Activated T-cell treated with anti-CD3 and anti-CD28 coated beads, Interleukin-2, amount 50 U/mL, for 4 hours (primary cell): ENCODE measurements at regions not wholly inside any gene's neighbourhood (a gene's known extent, or its start where the extent isn't known, plus 50 kb on each side); places are given as distances from the start of the nearest gene placed in this dataset.
"Not testable (repeated sequence)": the region's sequence is repeated elsewhere in the genome, so short reads cannot be mapped to it uniquely, and the experiment has no call there.

Source experiments
- ATAC-seq, 2 donors: fragments of 200-7000 bp; cut with Tn5 transposase; one replicate each; pipeline ENCODE4 v1.10.0; 2021
- DNase-seq: peaks from one replicate; pipeline ENCODE4 v3.0.0-alpha.2; 2020
- H3K27me3 Mint-ChIP-seq: one replicate; pipeline ENCODE4 v1.8.0; 2021; ENCODE audit warnings: low read depth, mixed read lengths
- H3K36me3 Mint-ChIP-seq: one replicate; pipeline ENCODE4 v1.8.0; 2022; ENCODE audit warnings: mixed read lengths; ENCODE audit not compliant: insufficient read depth
- H3K4me1 Mint-ChIP-seq: one replicate; pipeline ENCODE4 v1.8.0; 2021; ENCODE audit warnings: low read depth, mixed read lengths
- H3K4me3 Mint-ChIP-seq: one replicate; pipeline ENCODE4 v1.8.0; 2021; ENCODE audit warnings: mild to moderate bottlenecking, moderate library complexity, mixed read lengths
- H3K9me3 Mint-ChIP-seq: one replicate; pipeline ENCODE4 v1.8.0; 2021; ENCODE audit warnings: mixed read lengths

- Mint-ChIP-seq H3K4me3 (no peak overlapping the region), H3K9me3 (no peaks in the 10 kb centered on the region), H3K27me3 (peaks cover 12% of the 10 kb centered on the region), H3K4me1 (peaks cover 2% of the 10 kb centered on the region), H3K36me3 (no peaks in the 10 kb centered on the region)
- ATAC-seq (no peak), DNase-seq (no peak)
These were observed 86.7 kb upstream of the XYLT1 start for GRCh38 chr16:17557480-17557879.

- no peaks in the 10 kb centered on the region for H3K36me3 Mint-ChIP-seq
- DNase-seq (no peak), ATAC-seq (no peak)
- no peaks in the 10 kb centered on the region for H3K9me3 Mint-ChIP-seq
- peaks cover 12% of the 10 kb centered on the region for H3K27me3 Mint-ChIP-seq
- H3K4me1 Mint-ChIP-seq = peaks cover 2% of the 10 kb centered on the region
- no peak overlapping the region for H3K4me3 Mint-ChIP-seq
These were observed 85.7 kb upstream of the XYLT1 start for GRCh38 chr16:17556276-17557052.

GRCh38 chr16:17555176-17555575 lies 84.4 kb upstream of the XYLT1 start:
- Mint-ChIP-seq H3K9me3 (no peaks in the 10 kb centered on the region), H3K36me3 (no peaks in the 10 kb centered on the region), H3K4me3 (no peak overlapping the region), H3K4me1 (peaks cover 2% of the 10 kb centered on the region), H3K27me3 (peaks cover 11% of the 10 kb centered on the region)
- ATAC-seq = no peak
- no peak for DNase-seq

- Mint-ChIP-seq H3K27me3 (peaks cover 11% of the 10 kb centered on the region), H3K36me3 (no peaks in the 10 kb centered on the region), H3K4me1 (peaks cover 2% of the 10 kb centered on the region), H3K9me3 (no peaks in the 10 kb centered on the region), H3K4me3 (no peak overlapping the region)
- no peak for ATAC-seq
- DNase-seq = no peak
These were observed 81.6 kb upstream of the XYLT1 start for GRCh38 chr16:17552351-17552750.

- DNase-seq, H3K36me3 Mint-ChIP-seq, ATAC-seq, H3K9me3 Mint-ChIP-seq, H3K4me1 Mint-ChIP-seq, H3K4me3 Mint-ChIP-seq, H3K27me3 Mint-ChIP-seq: not testable (repeated sequence)
These were observed 80.9 kb upstream of the XYLT1 start for GRCh38 chr16:17551682-17552081.

GRCh38 chr16:17548825-17549224 lies 78.1 kb upstream of the XYLT1 start:
- DNase-seq (no peak), ATAC-seq (no peak)
- Mint-ChIP-seq H3K4me3 (no peak overlapping the region), H3K4me1 (no peaks in the 10 kb centered on the region), H3K36me3 (no peaks in the 10 kb centered on the region), H3K9me3 (no peaks in the 10 kb centered on the region), H3K27me3 (no peaks in the 10 kb centered on the region)

- ATAC-seq (no peak), DNase-seq (no peak)
- Mint-ChIP-seq H3K36me3 (no peaks in the 10 kb centered on the region), H3K4me3 (no peak overlapping the region), H3K27me3 (peaks cover under 1% of the 10 kb centered on the region), H3K4me1 (no peaks in the 10 kb centered on the region), H3K9me3 (no peaks in the 10 kb centered on the region)
These were observed 74.0 kb upstream of the XYLT1 start for GRCh38 chr16:17544785-17545184.

GRCh38 chr16:17544304-17544703 lies 73.5 kb upstream of the XYLT1 start:
- no peak overlapping the region for H3K4me3 Mint-ChIP-seq
- H3K4me1 Mint-ChIP-seq = no peaks in the 10 kb centered on the region
- H3K27me3 Mint-ChIP-seq = peaks cover 3% of the 10 kb centered on the region
- no peak for ATAC-seq
- H3K9me3 Mint-ChIP-seq = no peaks in the 10 kb centered on the region
- DNase-seq = no peak
- H3K36me3 Mint-ChIP-seq = no peaks in the 10 kb centered on the region

GRCh38 chr16:17543073-17543472 lies 72.3 kb upstream of the XYLT1 start:
- no peaks in the 10 kb centered on the region for H3K4me1 Mint-ChIP-seq
- no peak overlapping the region for H3K4me3 Mint-ChIP-seq
- no peak for DNase-seq
- no peaks in the 10 kb centered on the region for H3K36me3 Mint-ChIP-seq
- ATAC-seq = no peak
- H3K9me3 Mint-ChIP-seq = no peaks in the 10 kb centered on the region
- peaks cover 9% of the 10 kb centered on the region for H3K27me3 Mint-ChIP-seq

- Mint-ChIP-seq H3K27me3 (peaks cover 15% of the 10 kb centered on the region), H3K36me3 (no peaks in the 10 kb centered on the region), H3K9me3 (no peaks in the 10 kb centered on the region), H3K4me1 (no peaks in the 10 kb centered on the region), H3K4me3 (no peak overlapping the region)
- DNase-seq (no peak), ATAC-seq (no peak)
These were observed 70.6 kb upstream of the XYLT1 start for GRCh38 chr16:17541324-17541723.

GRCh38 chr16:17538927-17539326 lies 68.2 kb upstream of the XYLT1 start:
- no peak for DNase-seq
- Mint-ChIP-seq H3K27me3 (peaks cover 19% of the 10 kb centered on the region), H3K9me3 (no peaks in the 10 kb centered on the region)

GRCh38 chr16:17532338-17532995 lies 61.7 kb upstream of the XYLT1 start:
- H3K27me3 Mint-ChIP-seq = peaks cover 6% of the 10 kb centered on the region
- peaks cover 16% of the 10 kb centered on the region for H3K4me1 Mint-ChIP-seq
- H3K36me3 Mint-ChIP-seq = no peaks in the 10 kb centered on the region
- no peak overlapping the region for H3K4me3 Mint-ChIP-seq
- no peak for DNase-seq
- H3K9me3 Mint-ChIP-seq = no peaks in the 10 kb centered on the region
- no peak for ATAC-seq

More at GRCh38 chr16:17538927-17539326, 68.2 kb upstream of the XYLT1 start:
- Mint-ChIP-seq H3K4me1 (no peaks in the 10 kb centered on the region), H3K36me3 (no peaks in the 10 kb centered on the region), H3K4me3 (no peak overlapping the region)
- ATAC-seq = no peak

GRCh38 chr16:17529982-17530760 lies 59.4 kb upstream of the XYLT1 start:
- peak overlapping the region; percentile 71 for H3K4me3 Mint-ChIP-seq
- no peaks in the 10 kb centered on the region for H3K36me3 Mint-ChIP-seq
- no peaks in the 10 kb centered on the region for H3K9me3 Mint-ChIP-seq
- no peak for DNase-seq
- ATAC-seq = peak; percentile 66 to 82
- H3K27me3 Mint-ChIP-seq = no peaks in the 10 kb centered on the region
- H3K4me1 Mint-ChIP-seq = peaks cover 19% of the 10 kb centered on the region

GRCh38 chr16:17526956-17527937 lies 56.5 kb upstream of the XYLT1 start:
- ATAC-seq (no peak), DNase-seq (no peak)
- Mint-ChIP-seq H3K36me3 (no peaks in the 10 kb centered on the region), H3K4me3 (no peak overlapping the region), H3K9me3 (no peaks in the 10 kb centered on the region), H3K27me3 (no peaks in the 10 kb centered on the region), H3K4me1 (peaks cover 19% of the 10 kb centered on the region)
